H1 (cell line): ENCODE measurements at regions not wholly inside any gene's neighbourhood (a gene's known extent, or its start where the extent isn't known, plus 50 kb on each side); places are given as distances from the start of the nearest gene placed in this dataset.

Experiments
- CTCF ChIA-PET: fragments of 300-600 bp; sonication (Branson Sonifier 250); formaldehyde crosslinking; loops from one replicate; lab custom pipeline; 2021; ENCODE audit not compliant: partially characterized antibody; lab: Charles Lee
- POLR2A ChIA-PET: fragments of 300-600 bp; sonication (Branson Sonifier 250); formaldehyde crosslinking; loops from one replicate; lab custom pipeline; 2021; ENCODE audit warnings: inconsistent platforms; ENCODE audit not compliant: partially characterized antibody; lab: Charles Lee
- DNase-seq, 2 experiments: peaks; one replicate each; pipeline versions ENCODE4 v3.0.0 to v3.0.0-alpha.2; 2010 to 2022; ENCODE audit warnings: low spot score in 2 of 2, low read depth in 1 of 2, mixed read lengths in 1 of 2
- FAIRE-seq: peaks from 2 replicates; lab custom pipeline; 2011; peaks lifted over from hg19 to GRCh38; lab: Jason Lieb, UNC
- H2AFZ ChIP-seq: 2 replicates; pipeline ENCODE4 v1.8.1; 2012; ENCODE audit warnings: low read length, inconsistent platforms
- H2AK5ac ChIP-seq: 2 replicates; pipeline ENCODE4 v1.6.1; 2013; ENCODE audit warnings: low read depth, low read length
- H2BK120ac ChIP-seq: replicated peaks from 2 replicates; pipeline ENCODE3; 2013; ENCODE audit warnings: low read depth, low read length, inconsistent platforms
- H2BK12ac ChIP-seq: 2 replicates; pipeline ENCODE4 v1.6.1; 2013; ENCODE audit warnings: low read depth, low read length
- H2BK15ac ChIP-seq: 2 replicates; pipeline ENCODE4 v1.6.1; 2013; ENCODE audit warnings: low read length
- H2BK20ac ChIP-seq: 2 replicates; pipeline ENCODE4 v1.6.1; 2013; ENCODE audit warnings: low read length
- H2BK5ac ChIP-seq: 2 replicates; pipeline ENCODE4 v1.6.1; 2013; ENCODE audit warnings: low read depth, low read length
- H3K14ac ChIP-seq: 2 replicates; pipeline ENCODE4 v1.6.1; 2013; ENCODE audit warnings: inconsistent platforms; ENCODE audit not compliant: insufficient read length
- H3K18ac ChIP-seq: 2 replicates; pipeline ENCODE4 v1.6.1; 2013; ENCODE audit warnings: low read length; ENCODE audit errors: extremely low read depth
- H3K23ac ChIP-seq: 2 replicates; pipeline ENCODE4 v1.6.1; 2013; ENCODE audit warnings: inconsistent platforms; ENCODE audit not compliant: insufficient read length
- H3K23me2 ChIP-seq: 2 replicates; pipeline ENCODE4 v1.6.1; 2013; ENCODE audit warnings: low read depth, low read length
- H3K27ac ChIP-seq: 2 replicates; pipeline ENCODE4 v1.6.1; 2011; ENCODE audit warnings: low read depth, low read length, inconsistent platforms
- H3K27me3 ChIP-seq, 4 experiments: replicated peaks in 1 of 4; 1 replicate in 1 of 4; 2 replicates in 3 of 4; pipeline versions ENCODE4 v1.6.1 to v1.8.1; 2011 to 2013; ENCODE audit warnings: low read length in 3 of 4, mild to moderate bottlenecking in 3 of 4, inconsistent platforms in 2 of 4, mixed read lengths in 2 of 4, moderate library complexity in 1 of 4; ENCODE audit not compliant: control insufficient read depth in 3 of 4, insufficient read depth in 3 of 4; ENCODE audit errors: extremely low read depth in 1 of 4
- H3K36me3 ChIP-seq, 4 experiments: 2 replicates each; pipeline versions ENCODE4 v1.6.1 to v1.8.1; 2011 to 2013; ENCODE audit warnings: mild to moderate bottlenecking in 4 of 4, low read length in 3 of 4, moderate library complexity in 2 of 4, control low read depth in 1 of 4, inconsistent platforms in 1 of 4; ENCODE audit not compliant: insufficient read depth in 4 of 4, control insufficient read depth in 2 of 4
- H3K4ac ChIP-seq: replicated peaks from 2 replicates; pipeline ENCODE3; 2013; ENCODE audit warnings: low read length, low read depth, mixed read lengths, inconsistent platforms; ENCODE audit not compliant: insufficient read length
- H3K4me1 ChIP-seq, 4 experiments: replicated peaks in 1 of 4; 1 replicate in 1 of 4; 2 replicates in 3 of 4; pipeline versions ENCODE4 v1.6.1 to v1.8.1; 2011 to 2013; ENCODE audit warnings: low read length in 3 of 4, inconsistent platforms in 2 of 4, mixed read lengths in 1 of 4; ENCODE audit not compliant: insufficient read depth in 4 of 4, control insufficient read depth in 3 of 4
- H3K4me2 ChIP-seq, 2 experiments: 2 replicates each; pipeline versions ENCODE4 v1.6.1 to v1.8.1; 2011 to 2013; ENCODE audit warnings: low read depth in 2 of 2, low read length in 2 of 2, control low read depth in 1 of 2, inconsistent platforms in 1 of 2, mild to moderate bottlenecking in 1 of 2; ENCODE audit not compliant: insufficient read depth in 1 of 2
- H3K4me3 ChIP-seq, 4 experiments: fragments of 200-600, 300-600 bp in 1 of 4; sonication (generic), shearing (Covaris generic), sonication (Bioruptor Twin) in 1 of 4; 2 replicates each; pipeline versions ENCODE4 v1.5.1 to v1.8.1; 2011 to 2016; ENCODE audit warnings: low read length in 4 of 4, low read depth in 3 of 4, control low read depth in 2 of 4, inconsistent platforms in 2 of 4, mild to moderate bottlenecking in 2 of 4, mixed read lengths in 1 of 4, moderate library complexity in 1 of 4; ENCODE audit not compliant: insufficient read depth in 2 of 4; ENCODE audit errors: extremely low read depth in 1 of 4
- H3K56ac ChIP-seq: replicated peaks from 2 replicates; pipeline ENCODE3; 2013; ENCODE audit warnings: low read depth, mild to moderate bottlenecking, mixed read lengths, low read length, inconsistent platforms; ENCODE audit not compliant: insufficient read length
- H3K79me1 ChIP-seq: 2 replicates; pipeline ENCODE4 v1.6.1; 2013; ENCODE audit warnings: low read depth, low read length, control low read depth
- H3K79me2 ChIP-seq, 2 experiments: 2 replicates each; pipeline versions ENCODE4 v1.6.1 to v1.8.1; 2012 to 2013; ENCODE audit warnings: low read length in 2 of 2, mild to moderate bottlenecking in 2 of 2, inconsistent platforms in 1 of 2; ENCODE audit not compliant: insufficient read depth in 2 of 2, control insufficient read depth in 1 of 2
- H3K9ac ChIP-seq, 4 experiments: replicated peaks in 1 of 4; 1 replicate in 1 of 4; 2 replicates in 3 of 4; pipeline versions ENCODE4 v1.6.1 to v1.8.1; 2011 to 2013; ENCODE audit warnings: low read depth in 3 of 4, low read length in 3 of 4, control low read depth in 2 of 4, mild to moderate bottlenecking in 2 of 4, moderate library complexity in 2 of 4, inconsistent platforms in 1 of 4; ENCODE audit errors: extremely low read depth in 1 of 4
- H3K9me3 ChIP-seq, 2 experiments: 2 replicates each; pipeline versions ENCODE4 v1.6.1 to v1.8.1; 2012 to 2013; ENCODE audit warnings: mild to moderate bottlenecking in 2 of 2, moderate library complexity in 2 of 2, control low read depth in 1 of 2, inconsistent platforms in 1 of 2, low read depth in 1 of 2, low read length in 1 of 2, mixed read lengths in 1 of 2; ENCODE audit not compliant: insufficient read depth in 2 of 2
- H4K20me1 ChIP-seq, 2 experiments: replicated peaks in 1 of 2; 2 replicates each; pipeline versions ENCODE3 to v1.8.1; 2011 to 2013; ENCODE audit warnings: inconsistent platforms in 2 of 2, low read length in 2 of 2, mild to moderate bottlenecking in 1 of 2; ENCODE audit not compliant: insufficient read depth in 2 of 2, control insufficient read depth in 1 of 2
- H4K5ac ChIP-seq: 2 replicates; pipeline ENCODE4 v1.6.1; 2013; ENCODE audit warnings: low read length, low read depth, mixed read lengths, inconsistent platforms; ENCODE audit not compliant: insufficient read length
- H4K8ac ChIP-seq: 2 replicates; pipeline ENCODE4 v1.8.0; 2013; ENCODE audit warnings: mild to moderate bottlenecking, moderate library complexity, low read length, inconsistent platforms; ENCODE audit not compliant: insufficient read depth; ENCODE audit errors: extremely low read depth
- H4K91ac ChIP-seq: replicated peaks from 2 replicates; pipeline ENCODE3; 2013; ENCODE audit warnings: low read length, mixed read lengths, inconsistent platforms; ENCODE audit not compliant: insufficient read length
- ASH2L ChIP-seq: fragments of 200-600, 300-600 bp; sonication (generic); IDR thresholded peaks from one replicate; pipeline ENCODE4 v1.7.1; 2017; ENCODE audit warnings: low read length
- CHD1 ChIP-seq: IDR thresholded peaks from 2 replicates; pipeline ENCODE4 v1.6.1; 2012; ENCODE audit warnings: low read depth, low read length, improper control_type of control experiment
- CTCF ChIP-seq, 3 experiments: IDR thresholded peaks; 1 replicate in 2 of 3; 2 replicates in 1 of 3; pipeline versions ENCODE4 v1.5.1 to v1.6.1; 2011; ENCODE audit warnings: low read length in 3 of 3, mild to moderate bottlenecking in 3 of 3, inconsistent platforms in 2 of 3, low read depth in 1 of 3, moderate library complexity in 1 of 3; ENCODE audit not compliant: insufficient read depth in 1 of 3; ENCODE audit errors: control extremely low read depth in 1 of 3
- EZH2 ChIP-seq: fragments of 200-600 bp; sonication (generic); IDR thresholded peaks from 2 replicates; pipeline ENCODE4 v1.7.1; 2012; ENCODE audit warnings: low read depth, mild to moderate bottlenecking, moderate library complexity, low read length, inconsistent platforms; ENCODE audit not compliant: severe bottlenecking
- HDAC6 ChIP-seq: IDR thresholded peaks from one replicate; pipeline ENCODE4 v1.7.1; 2012; ENCODE audit warnings: low read depth, mild to moderate bottlenecking, inconsistent platforms, low read length, moderate library complexity
- JUND ChIP-seq: IDR thresholded peaks from 2 replicates; pipeline ENCODE4 v1.6.1; 2011; ENCODE audit warnings: mild to moderate bottlenecking, improper control_type of control experiment, low read length
- NANOG ChIP-seq: IDR thresholded peaks from 2 replicates; pipeline ENCODE4 v1.6.1; 2011; ENCODE audit warnings: low read length, low read depth, mild to moderate bottlenecking, inconsistent platforms; ENCODE audit not compliant: insufficient read depth, poor library complexity, severe bottlenecking
- RBBP5 ChIP-seq: IDR thresholded peaks from 2 replicates; pipeline ENCODE4 v1.7.1; 2012; ENCODE audit warnings: low read depth, mild to moderate bottlenecking, inconsistent platforms, low read length, moderate library complexity, borderline replicate concordance
- SAP30 ChIP-seq: fragments of 300-600 bp; sonication (generic); IDR thresholded peaks from 2 replicates; pipeline ENCODE4 v1.7.1; 2012; ENCODE audit warnings: low read length, moderate library complexity, mild to moderate bottlenecking, inconsistent platforms; ENCODE audit not compliant: insufficient read depth, insufficient replicate concordance
- SP2 ChIP-seq: IDR thresholded peaks from 2 replicates; pipeline ENCODE4 v1.6.1; 2012; ENCODE audit warnings: mild to moderate bottlenecking, low read length, inconsistent platforms
- SUZ12 ChIP-seq: fragments of 200-600 bp; sonication (generic); IDR thresholded peaks from 2 replicates; pipeline ENCODE4 v1.6.1; 2012; ENCODE audit warnings: mild to moderate bottlenecking, inconsistent platforms, low read length, moderate library complexity, mixed read lengths
- TAF1 ChIP-seq: IDR thresholded peaks from 2 replicates; pipeline ENCODE4 v1.6.1; 2011; ENCODE audit warnings: mild to moderate bottlenecking, low read depth, low read length
- TEAD4 ChIP-seq: IDR thresholded peaks from 2 replicates; pipeline ENCODE4 v1.6.1; 2012; ENCODE audit warnings: low read depth, low read length, inconsistent platforms, mixed read lengths
- WGBS, 2 experiments: shearing (Covaris generic) in 1 of 2; methylation state at CpG; one replicate each; pipeline versions ENCODE4 v1.1.6 to v1.1.7; 2013 to 2015; ENCODE audit warnings: low lambda C conversion rate in 2 of 2, mixed read lengths in 2 of 2, inconsistent platforms in 1 of 2, low coverage in 1 of 2, missing lambda C conversion rate in 1 of 2; ENCODE audit not compliant: insufficient replicate concordance in 2 of 2, insufficient coverage in 1 of 2, insufficient read length in 1 of 2; ENCODE audit errors: extremely low coverage in 1 of 2, missing lambda C conversion rate in 1 of 2; 5-methylcytosine and 5-hydroxymethylcytosine counted together

GRCh38 chr13:108006619-108007018 lies 208.7 kb downstream of the LIG4 start:
- 93% methylated on average over 9 of the region's 9 CpGs; no CpG with 5 or more reads in 1 of the 2 experiments for WGBS, 2 experiments
- Histone ChIP-seq H3K4me3 (no peak overlapping the region), H3K9me3 (no peaks in the 10 kb centered on the region), H3K14ac (no peak overlapping the region), H4K8ac (no peak overlapping the region), H2BK120ac (no peak overlapping the region), H2BK12ac (no peak overlapping the region), H3K4me2 (no peak overlapping the region), H3K27ac (no peak overlapping the region), H3K18ac (no peak overlapping the region), H3K4ac (no peak overlapping the region), H2BK5ac (no peak overlapping the region), H3K79me2 (no peaks in the 10 kb centered on the region), H3K27me3 (no peaks in the 10 kb centered on the region), H4K20me1 (no peaks in the 10 kb centered on the region), H3K23ac (no peak overlapping the region), H2BK15ac (no peak overlapping the region), H3K23me2 (no peaks in the 10 kb centered on the region), H3K4me1 (no peaks in the 10 kb centered on the region; a peak in 1 of 7 replicates), H3K56ac (no peak overlapping the region), H4K91ac (no peak overlapping the region), H2AK5ac (no peak overlapping the region), H2BK20ac (no peak overlapping the region), H4K5ac (no peak overlapping the region), H3K9ac (no peak overlapping the region), H2AFZ (no peak overlapping the region), H3K79me1 (no peaks in the 10 kb centered on the region), H3K36me3 (no peaks in the 10 kb centered on the region)
- DNase-seq, result no peak
- TF ChIP-seq NANOG (no peak), TAF1 (no peak), CTCF (IDR thresholded peaks at IDR 0.05; ENCODE audit: control extremely low read depth in 1 of 3, insufficient read depth in 1 of 3, low read depth in 1 of 3, low read length in 3 of 3) (no peak), TEAD4 (no peak), EZH2 (no peak), HDAC6 (no peak), CHD1 (no peak), SP2 (no peak), RBBP5 (no peak), SAP30 (no peak), JUND (no peak), ASH2L (no peak), SUZ12 (no peak)
- FAIRE-seq, result no peak
- ChIA-PET POLR2A (no interaction called here), CTCF (interaction anchor here (0.7 kb wide), 1 partner anchor 150 kb away, joined by 3 read pairs; no protein-coding TSS in a partner anchor)
